GM12875 (cell line): ENCODE measurements at regions not wholly inside any gene's neighbourhood (a gene's known extent, or its start where the extent isn't known, plus 50 kb on each side); places are given as distances from the start of the nearest gene placed in this dataset.

Source experiments
- H3K4me3 ChIP-seq: one replicate; pipeline ENCODE4 v1.5.1; 2011; ENCODE audit warnings: low read depth, low read length, control low read depth
- CTCF ChIP-seq: IDR thresholded peaks from 2 replicates; pipeline ENCODE4 v1.5.1; 2011; ENCODE audit warnings: low read depth, mild to moderate bottlenecking, control low read depth, inconsistent platforms, low read length, moderate library complexity, borderline replicate concordance; ENCODE audit not compliant: insufficient read depth

GRCh38 chr16:7077636-7078035 is 255.0 kb upstream of the RBFOX1 start:
- no peak overlapping the region for H3K4me3 ChIP-seq
- no peak for TF ChIP-seq CTCF

GRCh38 chr16:7074715-7075114 is 257.9 kb upstream of the RBFOX1 start:
- no peak for TF ChIP-seq CTCF
- H3K4me3 ChIP-seq = no peak overlapping the region

GRCh38 chr16:7057458-7057857 is 275.2 kb upstream of the RBFOX1 start:
- no peak for TF ChIP-seq CTCF
- H3K4me3 ChIP-seq = no peak overlapping the region

- TF ChIP-seq CTCF = no peak
- no peak overlapping the region for H3K4me3 ChIP-seq
Measured at GRCh38 chr16:7055443-7055842, 277.2 kb upstream of the RBFOX1 start.

GRCh38 chr16:7051591-7052349 is 280.9 kb upstream of the RBFOX1 start:
- no peak overlapping the region for H3K4me3 ChIP-seq
- no peak for TF ChIP-seq CTCF

- no peak for TF ChIP-seq CTCF
- H3K4me3 ChIP-seq = no peak overlapping the region
Measured at GRCh38 chr16:7044331-7044730, 288.3 kb upstream of the RBFOX1 start.

GRCh38 chr16:7038475-7038874 is 294.2 kb upstream of the RBFOX1 start:
- H3K4me3 ChIP-seq = no peak overlapping the region
- TF ChIP-seq CTCF = no peak
